Neural progenitor cell (in vitro differentiated cells): ENCODE measurements at regions not wholly inside any gene's neighbourhood (a gene's known extent, or its start where the extent isn't known, plus 50 kb on each side); places are given as distances from the start of the nearest gene placed in this dataset.

Experiments used
- DNase-seq: peaks from one replicate; pipeline ENCODE4 v3.0.0-alpha.2; 2016; ENCODE audit warnings: low spot score
- H2AFZ ChIP-seq: fragments of 200-600 bp; sonication (generic); replicated peaks from 2 replicates; pipeline ENCODE4 v1.6.1; 2016; ENCODE audit warnings: antibody characterized with exemption
- H3F3A ChIP-seq: fragments of 200-600 bp; sonication (generic); 2 replicates; pipeline ENCODE4 v1.6.1; 2016; ENCODE audit warnings: antibody characterized with exemption, low read depth
- H3K27ac ChIP-seq: fragments of 200-600 bp; sonication (generic); 2 replicates; pipeline ENCODE4 v1.5.1; 2016; ENCODE audit warnings: mild to moderate bottlenecking
- H3K27me3 ChIP-seq: fragments of 200-600 bp; sonication (generic); 2 replicates; pipeline ENCODE4 v1.6.1; 2016; ENCODE audit warnings: mild to moderate bottlenecking, moderate library complexity
- H3K36me3 ChIP-seq: fragments of 200-600 bp; sonication (generic); 2 replicates; pipeline ENCODE4 v1.5.1; 2016
- H3K4me1 ChIP-seq: fragments of 200-600 bp; sonication (generic); 2 replicates; pipeline ENCODE4 v1.6.1; 2016; ENCODE audit warnings: mixed run types
- H3K4me2 ChIP-seq: fragments of 200-600 bp; sonication (generic); 2 replicates; pipeline ENCODE4 v1.6.1; 2016
- H3K4me3 ChIP-seq: fragments of 200-600 bp; sonication (generic); 2 replicates; pipeline ENCODE4 v1.5.1; 2016
- H3K79me2 ChIP-seq: fragments of 200-600 bp; sonication (generic); 2 replicates; pipeline ENCODE4 v1.6.1; 2016; ENCODE audit warnings: low read depth
- H3K9ac ChIP-seq: fragments of 200-600 bp; sonication (generic); 2 replicates; pipeline ENCODE4 v1.6.1; 2016
- H3K9me3 ChIP-seq: fragments of 200-600 bp; sonication (generic); 2 replicates; pipeline ENCODE4 v1.5.1; 2016; ENCODE audit warnings: low read depth
- H4K20me1 ChIP-seq: fragments of 200-600 bp; sonication (generic); 2 replicates; pipeline ENCODE4 v1.6.1; 2016; ENCODE audit warnings: low read depth
- H3K27ac Mint-ChIP-seq: 3 replicates; pipeline ENCODE4 v1.8.0; 2021; ENCODE audit warnings: mixed read lengths
- H3K27me3 Mint-ChIP-seq: 2 replicates; pipeline ENCODE4 v1.8.0; 2022; ENCODE audit warnings: low read depth, mild to moderate bottlenecking, inconsistent platforms, moderate library complexity, mixed read lengths; ENCODE audit not compliant: insufficient read depth
- H3K36me3 Mint-ChIP-seq: 3 replicates; pipeline ENCODE4 v1.8.0; 2021; ENCODE audit warnings: mixed read lengths
- H3K4me1 Mint-ChIP-seq: 3 replicates; pipeline ENCODE4 v1.8.0; 2021; ENCODE audit warnings: mixed read lengths
- H3K4me3 Mint-ChIP-seq: 3 replicates; pipeline ENCODE4 v1.8.0; 2021; ENCODE audit warnings: mild to moderate bottlenecking, moderate library complexity, mixed read lengths
- H3K9me3 Mint-ChIP-seq: 3 replicates; pipeline ENCODE4 v1.8.0; 2020; ENCODE audit warnings: mixed read lengths
- EZH2 ChIP-seq: fragments of 200-600 bp; sonication (generic); IDR thresholded peaks from 2 replicates; pipeline ENCODE4 v1.6.1; 2017; ENCODE audit warnings: antibody characterized with exemption, mild to moderate bottlenecking, moderate library complexity
- EZH2phosphoT487 ChIP-seq: fragments of 200-600 bp; sonication (generic); IDR thresholded peaks from 2 replicates; pipeline ENCODE4 v1.6.1; 2017; ENCODE audit warnings: antibody characterized with exemption
- TF ChIP-seq, protein P1 (sequence below): fragments of 200-600 bp; sonication (generic); IDR thresholded peaks from 2 replicates; pipeline ENCODE4 v1.5.1; 2017; ENCODE audit warnings: antibody characterized with exemption, mild to moderate bottlenecking

DNA sequence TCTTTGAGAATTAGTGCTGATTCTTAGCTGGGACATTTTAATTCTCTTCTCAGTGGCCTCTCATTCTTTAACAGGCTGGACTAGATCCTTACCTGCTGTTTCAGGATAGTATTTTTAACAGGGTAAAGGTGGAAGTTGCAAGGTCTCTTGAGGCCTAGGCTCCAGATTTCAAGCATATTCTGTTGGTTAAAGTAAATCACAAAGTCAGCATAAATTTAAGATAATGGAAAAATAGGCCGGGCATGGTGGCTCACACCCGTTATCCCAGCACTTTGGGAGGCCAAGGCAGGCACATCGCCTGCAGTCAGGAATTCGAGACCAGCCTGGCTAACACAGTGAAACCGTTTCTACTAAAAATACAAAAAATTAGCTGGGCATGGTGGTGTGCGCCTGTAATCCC lies 1149.0 kb downstream of the EPHA7 start:
- H3K27me3 Mint-ChIP-seq = peaks cover 5% of the 10 kb centered on the region
- Histone ChIP-seq H3K9ac (no peak overlapping the region), H3K27ac (no peak overlapping the region), H3K4me1 (no peaks in the 10 kb centered on the region), H3K9me3 (no peaks in the 10 kb centered on the region), H2AFZ (no peak overlapping the region), H3K27me3 (no peaks in the 10 kb centered on the region), H3K4me3 (no peak overlapping the region), H4K20me1 (no peaks in the 10 kb centered on the region), H3K36me3 (no peaks in the 10 kb centered on the region), H3K79me2 (no peaks in the 10 kb centered on the region), H3K4me2 (no peak overlapping the region), H3F3A (no peaks in the 10 kb centered on the region)
- H3K36me3 Mint-ChIP-seq = no peaks in the 10 kb centered on the region
- H3K27ac Mint-ChIP-seq = no peak overlapping the region
- no peaks in the 10 kb centered on the region for H3K9me3 Mint-ChIP-seq
- H3K4me1 Mint-ChIP-seq = no peaks in the 10 kb centered on the region
- DNase-seq = no peak
- TF ChIP-seq EZH2phosphoT487 (no peak), EZH2 (no peak)
- TF ChIP-seq, protein P1, sequence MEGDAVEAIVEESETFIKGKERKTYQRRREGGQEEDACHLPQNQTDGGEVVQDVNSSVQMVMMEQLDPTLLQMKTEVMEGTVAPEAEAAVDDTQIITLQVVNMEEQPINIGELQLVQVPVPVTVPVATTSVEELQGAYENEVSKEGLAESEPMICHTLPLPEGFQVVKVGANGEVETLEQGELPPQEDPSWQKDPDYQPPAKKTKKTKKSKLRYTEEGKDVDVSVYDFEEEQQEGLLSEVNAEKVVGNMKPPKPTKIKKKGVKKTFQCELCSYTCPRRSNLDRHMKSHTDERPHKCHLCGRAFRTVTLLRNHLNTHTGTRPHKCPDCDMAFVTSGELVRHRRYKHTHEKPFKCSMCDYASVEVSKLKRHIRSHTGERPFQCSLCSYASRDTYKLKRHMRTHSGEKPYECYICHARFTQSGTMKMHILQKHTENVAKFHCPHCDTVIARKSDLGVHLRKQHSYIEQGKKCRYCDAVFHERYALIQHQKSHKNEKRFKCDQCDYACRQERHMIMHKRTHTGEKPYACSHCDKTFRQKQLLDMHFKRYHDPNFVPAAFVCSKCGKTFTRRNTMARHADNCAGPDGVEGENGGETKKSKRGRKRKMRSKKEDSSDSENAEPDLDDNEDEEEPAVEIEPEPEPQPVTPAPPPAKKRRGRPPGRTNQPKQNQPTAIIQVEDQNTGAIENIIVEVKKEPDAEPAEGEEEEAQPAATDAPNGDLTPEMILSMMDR = no peak
- no peak overlapping the region for H3K4me3 Mint-ChIP-seq

DNA sequence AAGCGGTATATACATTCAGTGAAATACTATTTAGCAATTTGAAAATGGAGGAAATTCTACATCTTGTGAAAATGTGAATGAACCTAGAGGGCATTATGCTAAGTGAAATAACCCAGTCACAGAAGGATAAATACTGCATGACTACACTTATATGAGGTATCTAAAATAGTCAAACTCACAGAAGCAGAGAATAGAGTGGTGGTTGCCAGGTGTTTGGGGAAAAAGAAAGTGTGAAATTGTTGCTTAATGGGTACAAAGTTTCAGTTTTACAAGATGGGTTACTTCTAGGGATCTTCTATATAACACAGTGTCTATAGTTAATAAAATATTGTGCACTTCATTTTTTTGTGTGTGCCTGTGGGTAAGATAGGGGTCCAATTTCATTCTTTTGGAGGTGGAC lies 1152.0 kb downstream of the EPHA7 start:
- H3K27ac ChIP-seq = no peak overlapping the region
- H3K4me1 ChIP-seq = no peaks in the 10 kb centered on the region
- no peaks in the 10 kb centered on the region for H3F3A ChIP-seq
- no peaks in the 10 kb centered on the region for H3K9me3 ChIP-seq
- no peak overlapping the region for H3K9ac ChIP-seq
- no peaks in the 10 kb centered on the region for H3K36me3 Mint-ChIP-seq
- DNase-seq = no peak
- no peaks in the 10 kb centered on the region for H4K20me1 ChIP-seq
- H3K27me3 ChIP-seq = no peaks in the 10 kb centered on the region
- no peak overlapping the region for H2AFZ ChIP-seq
- peaks cover 3% of the 10 kb centered on the region for H3K27me3 Mint-ChIP-seq
- no peak overlapping the region for H3K27ac Mint-ChIP-seq
- no peak overlapping the region for H3K4me2 ChIP-seq
- TF ChIP-seq EZH2 (no peak), EZH2phosphoT487 (no peak)
- TF ChIP-seq, protein P1 = no peak
- no peaks in the 10 kb centered on the region for H3K9me3 Mint-ChIP-seq
- no peaks in the 10 kb centered on the region for H3K36me3 ChIP-seq
- H3K79me2 ChIP-seq = no peaks in the 10 kb centered on the region
- H3K4me3 ChIP-seq = no peak overlapping the region
- H3K4me3 Mint-ChIP-seq = no peak overlapping the region
- H3K4me1 Mint-ChIP-seq = no peaks in the 10 kb centered on the region

DNA sequence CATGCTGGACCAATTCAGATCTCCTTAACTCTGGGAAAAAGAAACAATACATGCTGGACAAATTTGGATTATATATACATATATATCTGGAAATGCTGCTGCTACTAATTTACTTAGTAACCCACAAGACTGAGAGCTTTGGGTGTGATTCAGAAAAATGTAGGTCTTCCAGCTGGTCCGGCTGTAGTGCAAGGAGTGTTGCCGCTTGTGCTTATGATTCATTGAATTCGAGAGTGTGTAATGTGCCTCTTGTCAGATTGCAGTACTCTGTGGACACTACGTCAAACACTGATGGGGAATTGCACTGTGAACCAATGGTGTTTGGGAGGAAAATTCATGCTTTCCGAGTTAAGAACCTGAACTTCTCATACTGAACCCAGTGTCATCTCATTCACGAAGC lies 1155.5 kb downstream of the EPHA7 start:
- no peaks in the 10 kb centered on the region for H3K79me2 ChIP-seq
- Mint-ChIP-seq H3K36me3 (no peaks in the 10 kb centered on the region), H3K27ac (no peak overlapping the region), H3K4me1 (no peaks in the 10 kb centered on the region), H3K4me3 (no peak overlapping the region), H3K27me3 (peaks cover 3% of the 10 kb centered on the region), H3K9me3 (no peaks in the 10 kb centered on the region)
- H4K20me1 ChIP-seq = no peaks in the 10 kb centered on the region
- no peaks in the 10 kb centered on the region for H3K27me3 ChIP-seq
- H3K4me3 ChIP-seq = no peak overlapping the region
- H3K4me2 ChIP-seq = no peak overlapping the region
- TF ChIP-seq, protein P1 = no peak
- TF ChIP-seq EZH2 (no peak), EZH2phosphoT487 (no peak)
- H3K27ac ChIP-seq = no peak overlapping the region
- H3F3A ChIP-seq = no peaks in the 10 kb centered on the region
- H3K9ac ChIP-seq = no peak overlapping the region
- no peaks in the 10 kb centered on the region for H3K36me3 ChIP-seq
- no peaks in the 10 kb centered on the region for H3K9me3 ChIP-seq
- no peak for DNase-seq
- H2AFZ ChIP-seq = no peak overlapping the region
- H3K4me1 ChIP-seq = no peaks in the 10 kb centered on the region

DNA sequence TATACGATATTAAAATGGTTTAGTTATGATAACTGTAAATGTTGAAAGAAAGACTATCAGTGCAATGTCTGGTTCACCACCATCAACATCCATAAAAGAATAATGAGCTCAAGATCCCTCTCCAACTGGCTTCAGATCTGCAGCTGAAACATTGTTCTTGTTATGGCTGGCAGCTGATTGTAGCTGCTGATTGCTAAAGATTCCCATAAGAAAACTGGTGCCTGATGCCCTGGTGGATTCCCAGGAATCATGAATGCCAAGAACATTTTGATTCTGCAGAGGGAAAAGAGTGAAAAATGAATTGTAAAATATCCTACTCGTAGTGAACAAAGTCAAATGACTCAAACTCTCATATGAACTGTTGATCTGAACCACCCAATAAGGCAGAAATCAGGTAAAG lies 1160.2 kb downstream of the EPHA7 start:
- H3K4me1 Mint-ChIP-seq = no peaks in the 10 kb centered on the region
- no peaks in the 10 kb centered on the region for H3K36me3 Mint-ChIP-seq
- no peaks in the 10 kb centered on the region for H3K9me3 Mint-ChIP-seq

More for the DNA sequence above, 1160.2 kb downstream of the EPHA7 start:
- H3K27ac Mint-ChIP-seq = no peak overlapping the region
- no peaks in the 10 kb centered on the region for H3K27me3 Mint-ChIP-seq
- Histone ChIP-seq H3K79me2 (no peaks in the 10 kb centered on the region), H3K36me3 (no peaks in the 10 kb centered on the region), H3K4me1 (no peaks in the 10 kb centered on the region), H3K4me2 (no peak overlapping the region), H3K27ac (no peak overlapping the region), H3F3A (no peaks in the 10 kb centered on the region), H3K9ac (no peak overlapping the region), H3K4me3 (no peak overlapping the region), H4K20me1 (no peaks in the 10 kb centered on the region), H2AFZ (no peak overlapping the region), H3K27me3 (no peaks in the 10 kb centered on the region), H3K9me3 (no peaks in the 10 kb centered on the region)
- no peak overlapping the region for H3K4me3 Mint-ChIP-seq
- TF ChIP-seq EZH2 (no peak), EZH2phosphoT487 (no peak)
- TF ChIP-seq, protein P1 = no peak
- DNase-seq = no peak
